Astrocyte of the spinal cord (primary cell): ENCODE measurements at regions not wholly inside any gene's neighbourhood (a gene's known extent, or its start where the extent isn't known, plus 50 kb on each side); places are given as distances from the start of the nearest gene placed in this dataset.

Experiments
- DNase-seq: peaks from one replicate; pipeline ENCODE4 v3.0.0; 2011; ENCODE audit warnings: low read depth, low spot score
- H3K4me3 ChIP-seq: 2 replicates; pipeline ENCODE4 v1.5.1; 2011; ENCODE audit warnings: low read depth, mild to moderate bottlenecking, low read length, moderate library complexity
- in situ Hi-C: cut with HindIII; loops from 2 replicates; pipeline ENCODE4 v1.10.0; 2017; ENCODE audit warnings: low sequenced_read_pairs
- TF ChIP-seq, protein P1 (sequence below): IDR thresholded peaks from 2 replicates; pipeline ENCODE4 v1.5.1; 2012; ENCODE audit warnings: low read depth, mild to moderate bottlenecking, low read length, inconsistent platforms

DNA sequence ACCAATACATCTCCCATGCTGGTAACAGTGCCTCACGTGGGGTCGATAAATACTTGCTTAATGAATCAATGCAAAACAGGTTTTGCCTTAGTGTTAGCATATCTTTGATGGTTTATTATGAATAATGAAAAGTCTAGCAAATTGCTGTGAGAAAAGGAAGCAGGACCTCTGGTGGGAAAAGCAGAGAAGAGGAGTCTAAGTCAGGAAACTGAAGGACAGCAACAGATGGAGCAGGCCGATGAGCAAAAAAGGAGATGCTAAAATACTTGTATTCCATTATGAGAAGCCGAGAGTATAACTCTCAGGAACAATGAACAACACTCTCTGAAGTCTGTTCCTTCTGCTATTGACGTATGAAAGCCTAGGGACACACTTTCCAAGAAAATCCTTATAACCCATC lies 555.2 kb upstream of the KLHL29 start:
- no peak overlapping the region for H3K4me3 ChIP-seq
- TF ChIP-seq, protein P1, sequence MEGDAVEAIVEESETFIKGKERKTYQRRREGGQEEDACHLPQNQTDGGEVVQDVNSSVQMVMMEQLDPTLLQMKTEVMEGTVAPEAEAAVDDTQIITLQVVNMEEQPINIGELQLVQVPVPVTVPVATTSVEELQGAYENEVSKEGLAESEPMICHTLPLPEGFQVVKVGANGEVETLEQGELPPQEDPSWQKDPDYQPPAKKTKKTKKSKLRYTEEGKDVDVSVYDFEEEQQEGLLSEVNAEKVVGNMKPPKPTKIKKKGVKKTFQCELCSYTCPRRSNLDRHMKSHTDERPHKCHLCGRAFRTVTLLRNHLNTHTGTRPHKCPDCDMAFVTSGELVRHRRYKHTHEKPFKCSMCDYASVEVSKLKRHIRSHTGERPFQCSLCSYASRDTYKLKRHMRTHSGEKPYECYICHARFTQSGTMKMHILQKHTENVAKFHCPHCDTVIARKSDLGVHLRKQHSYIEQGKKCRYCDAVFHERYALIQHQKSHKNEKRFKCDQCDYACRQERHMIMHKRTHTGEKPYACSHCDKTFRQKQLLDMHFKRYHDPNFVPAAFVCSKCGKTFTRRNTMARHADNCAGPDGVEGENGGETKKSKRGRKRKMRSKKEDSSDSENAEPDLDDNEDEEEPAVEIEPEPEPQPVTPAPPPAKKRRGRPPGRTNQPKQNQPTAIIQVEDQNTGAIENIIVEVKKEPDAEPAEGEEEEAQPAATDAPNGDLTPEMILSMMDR: no peak
- in situ Hi-C loops: no loop called here
- DNase-seq: no peak

DNA sequence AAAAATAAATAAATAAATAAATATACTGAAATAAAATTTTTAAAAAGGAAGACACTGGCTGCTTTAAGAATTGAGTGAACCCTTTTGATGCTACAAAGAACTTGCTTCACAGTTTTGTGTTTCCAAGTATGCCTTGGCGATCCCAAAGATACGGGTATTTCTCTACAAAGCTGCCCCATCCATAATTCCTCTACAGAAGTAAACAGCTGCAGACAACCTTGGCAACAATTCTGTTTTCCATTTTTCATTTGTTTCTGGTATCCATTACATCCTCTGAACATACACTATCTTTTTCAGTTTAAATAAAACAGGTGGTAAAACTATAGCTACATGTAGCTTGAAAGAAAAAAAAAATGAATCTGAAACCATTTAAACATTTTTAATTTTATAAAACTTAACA lies 552.8 kb upstream of the KLHL29 start:
- no peak for DNase-seq
- TF ChIP-seq, protein P1: no peak
- H3K4me3 ChIP-seq: no peak overlapping the region
- in situ Hi-C loops: no loop called here

DNA sequence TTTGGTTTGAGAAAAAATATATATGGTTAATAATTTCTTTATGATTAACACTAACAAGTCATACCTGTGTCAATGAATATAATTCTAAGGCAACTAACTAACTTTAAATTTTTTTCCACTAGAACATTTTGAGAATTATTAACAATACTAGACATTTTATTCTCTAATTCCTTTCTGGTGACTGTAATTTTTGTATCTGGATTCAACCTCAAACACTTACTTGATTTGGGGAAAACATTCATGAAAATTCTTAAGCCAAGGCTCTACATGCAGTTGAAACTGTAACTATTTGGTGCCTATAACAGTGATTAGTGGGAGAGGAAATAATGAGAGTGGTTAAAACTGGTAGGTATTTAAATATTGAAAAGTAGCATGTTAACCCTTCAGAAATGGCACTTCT lies 546.5 kb upstream of the KLHL29 start:
- no peak overlapping the region for H3K4me3 ChIP-seq
- DNase-seq: no peak
- in situ Hi-C loops: no loop called here
- TF ChIP-seq, protein P1: no peak

DNA sequence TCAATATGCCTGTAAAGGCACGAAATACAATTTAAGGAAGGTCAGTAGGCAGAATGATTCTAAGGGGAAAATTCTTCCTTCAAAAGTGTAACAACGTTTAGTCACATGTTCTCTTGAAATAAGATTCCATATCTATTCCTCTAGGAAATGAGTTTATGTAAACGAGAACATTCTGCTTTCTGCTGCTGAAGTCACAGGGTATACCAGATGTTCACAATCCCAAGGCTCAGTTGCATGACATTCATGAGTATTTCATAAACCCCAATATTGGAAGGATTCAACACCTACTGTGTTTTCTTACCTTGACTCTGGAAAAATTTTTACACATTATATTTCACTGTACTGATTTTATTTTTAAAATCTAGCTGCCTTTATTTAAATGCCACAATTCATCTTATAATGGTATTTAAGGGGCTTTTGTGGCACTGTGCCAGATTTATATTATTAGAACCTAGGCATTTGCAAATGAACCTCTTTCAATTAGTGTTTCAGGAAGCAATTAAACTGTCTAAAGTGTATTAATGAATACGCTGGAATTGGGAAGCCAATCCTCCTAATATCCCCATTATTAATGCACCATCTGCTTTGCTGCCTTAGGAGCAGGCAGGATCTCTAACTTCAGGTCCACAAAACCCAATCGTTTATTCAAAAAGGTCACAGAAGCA lies 542.6 kb upstream of the KLHL29 start:
- no peak for DNase-seq
- no peak overlapping the region for H3K4me3 ChIP-seq
- TF ChIP-seq, protein P1: no peak
- in situ Hi-C loops: no loop called here

DNA sequence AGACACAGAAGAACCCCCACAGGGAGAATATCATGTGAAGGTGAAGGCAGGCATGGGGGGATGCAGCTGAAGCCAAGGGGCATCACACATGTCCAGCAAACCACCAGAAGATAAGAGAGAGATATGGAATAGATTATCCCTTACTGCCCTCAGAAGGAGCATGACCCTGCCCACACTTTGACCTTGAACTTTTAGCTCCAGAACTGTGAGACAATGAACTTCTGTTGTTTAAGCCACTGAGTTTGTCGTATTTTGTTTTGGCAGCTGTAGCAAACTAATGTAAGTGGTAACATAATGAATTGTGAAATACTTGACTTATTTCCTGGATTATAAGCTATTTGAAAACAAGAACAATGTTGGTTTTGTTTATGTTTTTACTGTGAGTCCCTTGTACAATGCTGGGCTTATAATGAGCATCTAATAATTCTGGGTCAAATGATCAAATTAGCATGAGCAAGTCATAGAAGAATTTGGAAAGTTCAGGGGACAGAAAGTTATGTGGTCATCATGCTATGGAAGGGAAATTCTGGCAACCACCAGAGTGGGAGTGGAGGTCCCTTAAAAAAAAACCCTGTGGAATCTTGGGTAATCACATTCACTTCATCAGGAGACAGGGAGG lies 541.0 kb upstream of the KLHL29 start:
- H3K4me3 ChIP-seq: no peak overlapping the region
- DNase-seq: no peak
- TF ChIP-seq, protein P1: no peak
- in situ Hi-C loops: no loop called here

DNA sequence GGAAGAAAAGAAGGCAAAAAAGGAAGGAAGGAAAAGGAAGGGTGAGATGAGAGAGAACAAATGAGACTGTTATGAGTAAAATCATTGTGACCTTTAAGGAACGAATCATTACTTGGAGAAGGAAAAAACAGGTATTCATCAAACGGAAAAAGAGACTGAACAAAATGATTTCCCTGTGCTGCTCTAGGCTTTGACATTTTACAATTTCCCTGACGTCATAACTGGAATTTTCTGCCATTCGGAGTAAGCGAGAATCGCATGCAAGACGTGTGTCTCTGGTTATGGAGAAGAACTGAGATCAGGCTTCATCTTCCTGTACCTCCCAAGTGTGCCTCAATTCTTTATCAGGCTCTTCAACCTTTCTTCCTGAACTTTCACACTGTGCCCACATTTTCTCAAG lies 534.7 kb upstream of the KLHL29 start:
- DNase-seq: no peak
- TF ChIP-seq, protein P1: no peak
- in situ Hi-C loops: no loop called here
- H3K4me3 ChIP-seq: no peak overlapping the region
